Cardiac fibroblast (primary cell): ENCODE measurements at regions not wholly inside any gene's neighbourhood (a gene's known extent, or its start where the extent isn't known, plus 50 kb on each side); places are given as distances from the start of the nearest gene placed in this dataset.
"Not testable (repeated sequence)": the region's sequence is repeated elsewhere in the genome, so short reads cannot be mapped to it uniquely, and the experiment has no call there.

Experiments used
- DNase-seq, 2 donors: peaks; one replicate each; pipeline versions ENCODE4 v3.0.0 to v3.0.0-alpha.2; 2010; ENCODE audit warnings: low read depth in 2 of 2
- H3K4me3 ChIP-seq, 2 donors: replicated peaks in 1 of 2; 1 replicate in 1 of 2; 2 replicates in 1 of 2; pipeline ENCODE4 v1.5.1; 2011; ENCODE audit warnings: low read depth in 2 of 2, low read length in 2 of 2, mild to moderate bottlenecking in 2 of 2, moderate library complexity in 1 of 2
- TF ChIP-seq, protein P1 (sequence below): IDR thresholded peaks from one replicate; pipeline ENCODE4 v1.5.1; 2011; ENCODE audit warnings: low read depth, mild to moderate bottlenecking, low read length, inconsistent platforms

DNA sequence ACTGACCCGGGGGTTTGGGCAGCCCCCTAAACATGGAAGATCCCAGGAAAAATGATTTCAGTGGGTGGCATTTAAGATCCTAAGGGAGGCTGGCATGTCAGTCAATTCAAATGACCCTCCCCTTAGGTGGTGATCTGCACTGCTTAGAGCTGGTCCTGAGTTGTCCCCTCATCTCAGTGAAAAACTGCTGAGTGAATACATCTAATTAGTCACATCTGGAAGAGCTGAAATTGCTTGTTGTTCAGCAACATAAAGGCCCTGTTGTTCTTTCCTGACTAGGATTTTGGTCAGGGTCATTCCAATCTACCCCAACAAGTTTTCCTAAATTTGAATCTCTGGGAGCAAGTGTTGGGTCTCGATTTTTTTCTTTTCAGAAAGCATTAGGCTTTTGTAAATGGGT, 126.4 kb downstream of the LCA5 start:
- H3K4me3 ChIP-seq: no peak overlapping the region
- DNase-seq: no peak
- TF ChIP-seq, protein P1, sequence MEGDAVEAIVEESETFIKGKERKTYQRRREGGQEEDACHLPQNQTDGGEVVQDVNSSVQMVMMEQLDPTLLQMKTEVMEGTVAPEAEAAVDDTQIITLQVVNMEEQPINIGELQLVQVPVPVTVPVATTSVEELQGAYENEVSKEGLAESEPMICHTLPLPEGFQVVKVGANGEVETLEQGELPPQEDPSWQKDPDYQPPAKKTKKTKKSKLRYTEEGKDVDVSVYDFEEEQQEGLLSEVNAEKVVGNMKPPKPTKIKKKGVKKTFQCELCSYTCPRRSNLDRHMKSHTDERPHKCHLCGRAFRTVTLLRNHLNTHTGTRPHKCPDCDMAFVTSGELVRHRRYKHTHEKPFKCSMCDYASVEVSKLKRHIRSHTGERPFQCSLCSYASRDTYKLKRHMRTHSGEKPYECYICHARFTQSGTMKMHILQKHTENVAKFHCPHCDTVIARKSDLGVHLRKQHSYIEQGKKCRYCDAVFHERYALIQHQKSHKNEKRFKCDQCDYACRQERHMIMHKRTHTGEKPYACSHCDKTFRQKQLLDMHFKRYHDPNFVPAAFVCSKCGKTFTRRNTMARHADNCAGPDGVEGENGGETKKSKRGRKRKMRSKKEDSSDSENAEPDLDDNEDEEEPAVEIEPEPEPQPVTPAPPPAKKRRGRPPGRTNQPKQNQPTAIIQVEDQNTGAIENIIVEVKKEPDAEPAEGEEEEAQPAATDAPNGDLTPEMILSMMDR: no peak

DNA sequence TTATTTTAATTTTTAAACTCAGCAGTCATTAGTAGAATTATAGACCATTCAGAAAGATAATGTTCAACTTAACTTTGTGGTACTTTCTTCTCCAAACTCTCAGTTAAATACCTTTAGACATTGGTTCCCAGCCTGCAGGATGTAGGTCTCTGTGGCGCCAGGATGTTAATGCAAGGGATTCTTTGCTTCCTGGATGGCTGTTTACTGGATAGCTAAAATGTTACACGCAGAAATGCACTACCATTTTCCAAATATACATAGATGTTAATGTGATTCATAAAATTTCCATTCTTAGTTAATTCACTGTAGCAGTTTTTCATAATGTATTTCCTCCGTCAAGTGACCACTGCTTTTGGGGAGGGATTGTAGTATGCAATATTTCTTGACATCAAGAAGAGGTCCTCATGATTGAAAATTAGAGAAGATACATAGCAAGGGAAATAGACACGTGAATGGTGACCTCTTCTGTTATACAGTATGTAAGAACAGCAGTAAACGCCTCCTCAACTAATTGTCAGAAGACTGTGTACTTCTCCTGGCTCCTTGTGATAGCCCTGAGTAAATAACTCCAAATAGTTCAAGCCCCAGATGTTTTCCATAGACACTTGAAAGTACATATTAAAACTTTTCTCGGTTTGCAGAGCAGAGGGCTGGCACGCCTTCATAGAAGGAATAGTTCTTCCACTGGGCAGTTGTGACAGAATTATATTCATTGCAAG, 128.8 kb downstream of the LCA5 start:
- TF ChIP-seq, protein P1: no peak
- DNase-seq: no peak
- H3K4me3 ChIP-seq: no peak overlapping the region

DNA sequence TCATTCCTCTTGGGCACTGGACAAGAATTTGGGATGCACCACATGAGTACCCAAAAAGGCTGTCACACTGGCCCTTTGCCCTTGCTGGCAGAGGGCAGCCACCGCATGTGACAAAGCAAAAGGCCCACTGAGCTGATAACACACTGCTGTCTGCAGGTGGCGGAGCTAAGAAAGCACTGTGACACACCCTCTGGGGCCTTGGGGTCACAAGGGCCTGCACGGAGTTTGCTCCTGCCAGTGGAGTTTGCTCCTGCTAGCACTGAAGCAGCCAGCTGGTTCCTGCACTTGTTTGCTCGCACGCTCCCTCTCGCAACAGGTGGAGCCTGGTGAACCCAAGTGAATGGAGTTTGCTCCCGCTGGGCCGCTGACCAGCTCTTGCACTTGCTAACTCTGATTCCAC, 132.6 kb downstream of the LCA5 start:
- DNase-seq: no peak
- TF ChIP-seq, protein P1: no peak

DNA sequence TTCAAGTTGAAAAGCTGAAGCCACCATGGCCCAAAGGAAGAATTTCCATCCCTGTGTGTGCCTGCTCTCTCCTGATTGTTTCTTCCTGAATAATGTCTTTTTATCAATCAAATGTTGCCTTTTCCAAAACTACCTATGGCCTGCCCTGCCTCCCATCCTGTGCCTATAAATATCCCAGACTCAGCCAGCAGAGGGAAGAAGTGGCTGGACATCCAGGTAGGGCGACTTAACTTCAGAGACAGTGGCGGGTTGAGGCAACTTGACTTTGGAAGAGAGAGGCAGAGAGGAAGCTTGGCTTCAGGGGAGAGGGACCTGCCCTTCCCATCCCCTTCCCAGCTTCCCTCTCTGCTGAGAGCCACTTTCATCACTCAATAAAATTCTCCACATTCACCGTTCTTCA, 133.0 kb downstream of the LCA5 start:
- TF ChIP-seq, protein P1: no peak
- H3K4me3 ChIP-seq: no peak overlapping the region
- DNase-seq: no peak

More for the DNA sequence above, 132.6 kb downstream of the LCA5 start:
- H3K4me3 ChIP-seq: no peak overlapping the region

DNA sequence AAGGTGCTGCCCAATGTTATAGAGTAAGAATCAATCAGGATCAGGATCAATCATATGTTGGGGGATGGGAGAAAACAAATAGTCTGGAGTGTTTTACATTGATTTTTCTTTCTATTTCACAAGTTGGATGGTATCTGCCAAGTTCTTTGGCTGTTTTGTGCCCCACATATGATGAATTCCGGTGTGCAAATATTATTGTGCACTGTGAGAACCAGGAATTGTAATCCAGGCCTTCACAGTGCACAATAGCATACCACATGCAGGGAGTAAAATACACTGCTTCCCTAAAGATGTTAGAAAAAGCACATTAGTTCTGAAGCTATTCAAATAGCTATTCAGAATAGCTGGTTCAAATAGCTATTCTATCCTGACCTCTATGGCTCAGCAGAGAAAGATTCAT, 133.7 kb downstream of the LCA5 start:
- no peak overlapping the region for H3K4me3 ChIP-seq
- TF ChIP-seq, protein P1: no peak
- no peak for DNase-seq

DNA sequence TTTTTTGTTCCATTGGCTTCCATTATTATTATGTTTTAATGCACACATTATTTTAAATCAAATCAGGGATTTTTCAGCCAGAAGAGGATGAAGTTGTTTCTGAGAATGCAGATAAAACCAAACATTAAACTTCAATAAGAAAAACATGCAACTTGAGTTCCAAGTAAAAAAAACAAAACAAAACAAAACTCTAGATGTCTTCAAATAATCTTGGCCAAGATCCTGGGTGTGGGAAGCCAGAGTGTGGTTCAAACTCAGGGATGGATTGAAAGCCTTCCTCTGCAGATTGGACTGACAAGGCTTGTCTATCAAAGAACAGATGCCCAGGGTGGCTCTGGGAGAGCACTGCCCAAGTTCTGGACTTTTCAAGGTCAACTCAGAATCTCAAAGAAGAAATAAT, 134.1 kb downstream of the LCA5 start:
- TF ChIP-seq, protein P1: no peak
- no peak for DNase-seq

DNA sequence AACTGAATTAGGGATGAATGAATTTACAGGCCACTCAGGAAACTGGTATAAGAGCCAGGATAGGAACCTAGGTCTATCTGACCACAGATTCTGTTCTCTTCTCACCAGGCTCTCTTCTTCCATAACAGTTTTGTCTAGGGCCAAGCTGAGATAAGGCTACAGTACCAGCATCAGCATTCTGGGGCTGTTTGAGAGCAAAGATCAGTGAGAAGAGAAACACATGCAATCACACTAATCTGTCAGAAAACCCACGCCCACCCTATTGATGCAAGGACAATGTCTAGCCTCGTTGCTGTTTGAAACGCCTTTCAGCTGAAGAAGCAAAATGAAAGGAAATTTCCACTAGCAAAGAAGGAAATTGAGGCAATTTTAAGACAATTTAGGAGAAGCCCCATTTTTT, 137.7 kb downstream of the LCA5 start:
- H3K4me3 ChIP-seq: no peak overlapping the region
- TF ChIP-seq, protein P1: no peak
- DNase-seq: no peak

More for the DNA sequence above, 134.1 kb downstream of the LCA5 start:
- no peak overlapping the region for H3K4me3 ChIP-seq

DNA sequence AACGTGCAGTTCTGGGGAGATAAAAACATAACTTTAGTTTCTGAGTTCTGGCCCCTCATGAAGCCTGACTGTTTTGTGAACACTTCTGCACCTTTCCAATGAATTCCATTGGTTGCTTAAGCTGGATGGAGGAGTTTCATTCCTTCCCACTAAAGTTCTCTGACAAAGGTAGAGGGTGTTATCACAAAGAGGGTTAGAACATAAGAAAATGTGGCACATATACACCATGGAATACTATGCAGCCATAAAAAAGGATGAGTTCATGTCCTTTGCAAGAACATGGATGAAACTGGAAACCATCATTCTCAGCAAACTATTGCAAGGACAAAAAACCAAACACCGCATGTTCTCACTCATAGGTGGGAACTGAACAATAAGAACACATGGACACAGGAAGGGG, 138.6 kb downstream of the LCA5 start:
- not testable (repeated sequence) for H3K4me3 ChIP-seq, DNase-seq
